Ascending aorta (tissue), 2 donors: ENCODE measurements at regions not wholly inside any gene's neighbourhood (a gene's known extent, or its start where the extent isn't known, plus 50 kb on each side); places are given as distances from the start of the nearest gene placed in this dataset.

ENCODE experiments used
- DNase-seq, 2 donors: peaks; one replicate each; pipeline ENCODE4 v3.0.0-alpha.2; 2019; ENCODE audit warnings: low spot score in 2 of 2
- H3K27ac ChIP-seq, 2 donors: fragments of 200-600 bp; sonication (generic); one replicate each; pipeline ENCODE4 v1.5.1; 2016 to 2017; ENCODE audit warnings: mild to moderate bottlenecking in 1 of 2
- H3K27me3 ChIP-seq: fragments of 200-600 bp; sonication (generic); one replicate; pipeline ENCODE4 v1.5.1; 2017
- H3K36me3 ChIP-seq, 2 donors: fragments of 200-600 bp; sonication (generic); one replicate each; pipeline ENCODE4 v1.5.1; 2016
- H3K4me1 ChIP-seq, 2 donors: fragments of 200-600 bp; sonication (generic); one replicate each; pipeline ENCODE4 v1.5.1; 2016 to 2017; ENCODE audit warnings: mild to moderate bottlenecking in 1 of 2
- H3K4me3 ChIP-seq, 2 donors: fragments of 200-600 bp; sonication (generic); one replicate each; pipeline ENCODE4 v1.5.1; 2016 to 2017; ENCODE audit warnings: mild to moderate bottlenecking in 1 of 2
- H3K9me3 ChIP-seq, 2 donors: fragments of 200-600 bp; sonication (generic); one replicate each; pipeline ENCODE4 v1.5.1; 2016
- intact Hi-C: fragments of 100-400 bp; cut with DNase I; formaldehyde crosslinking; loops from one replicate; pipeline ENCODE4 v1.15.1; 2023
- TF ChIP-seq, protein P1 (sequence below), 3 experiments: fragments of 200-600 bp in 2 of 3; fragments of 450-650 bp in 1 of 3; sonication (generic) in 2 of 3; IDR thresholded peaks; one replicate each; pipeline ENCODE4 v1.5.1; 2016 to 2019; ENCODE audit warnings: antibody characterized with exemption in 3 of 3, mild to moderate bottlenecking in 1 of 3, moderate library complexity in 1 of 3

DNA sequence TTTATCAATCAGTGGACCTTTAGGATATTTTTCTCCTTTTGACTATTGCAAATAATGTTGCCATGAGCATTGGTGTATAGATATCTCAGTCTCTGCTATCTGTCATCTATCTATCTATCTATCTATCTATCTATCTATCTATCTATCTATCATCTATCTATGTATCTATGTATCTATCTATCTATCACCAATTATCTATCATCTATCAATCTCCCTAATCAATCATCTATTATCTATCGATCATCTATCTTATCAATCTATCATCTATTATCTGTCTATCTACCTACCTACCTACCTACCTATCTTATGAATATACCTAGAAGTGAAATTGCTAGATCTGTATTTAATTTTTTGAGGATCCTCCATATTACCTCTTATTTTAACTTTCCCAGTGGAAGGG lies 69.6 kb downstream of the EMX2 start:
- intact Hi-C loops = no loop called here
- no peak for DNase-seq
- TF ChIP-seq, protein P1, sequence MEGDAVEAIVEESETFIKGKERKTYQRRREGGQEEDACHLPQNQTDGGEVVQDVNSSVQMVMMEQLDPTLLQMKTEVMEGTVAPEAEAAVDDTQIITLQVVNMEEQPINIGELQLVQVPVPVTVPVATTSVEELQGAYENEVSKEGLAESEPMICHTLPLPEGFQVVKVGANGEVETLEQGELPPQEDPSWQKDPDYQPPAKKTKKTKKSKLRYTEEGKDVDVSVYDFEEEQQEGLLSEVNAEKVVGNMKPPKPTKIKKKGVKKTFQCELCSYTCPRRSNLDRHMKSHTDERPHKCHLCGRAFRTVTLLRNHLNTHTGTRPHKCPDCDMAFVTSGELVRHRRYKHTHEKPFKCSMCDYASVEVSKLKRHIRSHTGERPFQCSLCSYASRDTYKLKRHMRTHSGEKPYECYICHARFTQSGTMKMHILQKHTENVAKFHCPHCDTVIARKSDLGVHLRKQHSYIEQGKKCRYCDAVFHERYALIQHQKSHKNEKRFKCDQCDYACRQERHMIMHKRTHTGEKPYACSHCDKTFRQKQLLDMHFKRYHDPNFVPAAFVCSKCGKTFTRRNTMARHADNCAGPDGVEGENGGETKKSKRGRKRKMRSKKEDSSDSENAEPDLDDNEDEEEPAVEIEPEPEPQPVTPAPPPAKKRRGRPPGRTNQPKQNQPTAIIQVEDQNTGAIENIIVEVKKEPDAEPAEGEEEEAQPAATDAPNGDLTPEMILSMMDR (IDR thresholded peaks at IDR 0.05) = no peak
- Histone ChIP-seq H3K4me3 (no peak overlapping the region), H3K27me3 (no peaks in the 10 kb centered on the region), H3K4me1 (peaks cover 0 to 6% of the 10 kb centered on the region in 2 donors), H3K36me3 (no peaks in the 10 kb centered on the region), H3K9me3 (no peaks in the 10 kb centered on the region), H3K27ac (no peak overlapping the region)

DNA sequence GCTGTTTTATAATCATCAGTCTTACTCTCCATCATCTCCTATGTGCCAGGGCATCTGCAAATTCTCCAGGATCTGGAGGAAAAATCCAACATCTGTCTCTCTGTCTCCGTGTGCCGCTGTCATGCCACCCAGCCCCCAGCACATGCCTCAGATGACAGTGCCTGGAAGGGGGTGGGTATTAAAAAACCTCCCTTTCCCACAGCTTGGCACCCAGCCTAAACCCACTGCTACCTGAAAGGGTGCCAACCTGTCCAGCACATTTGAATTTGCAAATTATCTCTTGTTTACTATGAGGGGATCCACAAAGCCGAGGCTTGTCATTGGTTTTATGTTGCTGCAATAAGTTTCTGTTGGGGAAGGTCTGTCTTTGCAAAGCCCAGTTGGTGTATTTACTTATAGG lies 73.1 kb downstream of the EMX2 start:
- Histone ChIP-seq H3K9me3 (no peaks in the 10 kb centered on the region), H3K36me3 (no peaks in the 10 kb centered on the region), H3K27ac (no peak overlapping the region), H3K4me1 (no peaks in the 10 kb centered on the region), H3K27me3 (no peaks in the 10 kb centered on the region), H3K4me3 (no peak overlapping the region)
- TF ChIP-seq, protein P1 (IDR thresholded peaks at IDR 0.05) = no peak
- DNase-seq = no peak
- intact Hi-C loops = no loop called here

DNA sequence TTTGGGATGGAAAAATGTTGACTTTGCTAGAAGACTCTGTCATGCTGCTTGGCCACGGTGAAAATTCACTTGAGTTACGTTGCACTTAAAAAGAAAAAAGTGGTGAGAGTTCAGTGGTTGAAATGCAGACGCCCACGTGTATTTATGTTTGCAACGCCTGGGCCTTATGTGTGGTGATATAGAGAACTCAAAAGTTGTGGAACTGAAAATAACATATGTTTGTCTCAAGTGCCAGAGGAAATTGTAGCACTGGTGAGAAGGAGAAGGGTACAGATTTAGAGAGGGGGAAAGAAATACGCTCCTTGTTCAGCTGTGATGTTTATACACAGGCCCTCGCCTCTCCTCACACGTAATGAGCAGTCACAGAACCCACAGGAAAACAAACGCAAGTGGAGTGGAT lies 73.6 kb downstream of the EMX2 start:
- intact Hi-C loops = no loop called here
- no peaks in the 10 kb centered on the region for H3K36me3 ChIP-seq
- no peaks in the 10 kb centered on the region for H3K9me3 ChIP-seq
- H3K4me1 ChIP-seq = no peaks in the 10 kb centered on the region
- H3K4me3 ChIP-seq = no peak overlapping the region
- DNase-seq = no peak
- H3K27ac ChIP-seq = no peak overlapping the region
- no peaks in the 10 kb centered on the region for H3K27me3 ChIP-seq
- TF ChIP-seq, protein P1 (IDR thresholded peaks at IDR 0.05) = no peak

DNA sequence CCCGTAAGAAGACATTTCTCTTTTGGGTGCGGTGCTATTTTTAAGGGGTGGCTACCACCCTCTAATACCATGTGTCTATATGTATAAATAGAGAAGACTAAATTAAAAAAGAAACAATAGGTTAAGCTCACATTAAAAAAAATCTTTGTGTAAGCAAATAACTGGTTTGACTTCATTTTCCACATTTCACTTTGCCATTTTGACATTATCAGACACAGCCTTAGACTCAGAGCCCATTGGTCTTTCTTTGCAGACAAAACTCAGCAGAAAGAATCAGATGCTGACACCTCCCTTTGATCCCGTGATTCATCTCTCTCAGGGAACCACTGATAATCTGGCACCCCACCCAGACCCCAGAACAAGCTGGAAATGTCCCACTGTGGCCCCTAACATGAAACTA lies 74.5 kb downstream of the EMX2 start:
- intact Hi-C loops = no loop called here
- H3K4me3 ChIP-seq = no peak overlapping the region
- no peaks in the 10 kb centered on the region for H3K4me1 ChIP-seq
- no peaks in the 10 kb centered on the region for H3K9me3 ChIP-seq
- no peak overlapping the region for H3K27ac ChIP-seq
- TF ChIP-seq, protein P1 (IDR thresholded peaks at IDR 0.05) = no peak
- no peaks in the 10 kb centered on the region for H3K27me3 ChIP-seq
- no peaks in the 10 kb centered on the region for H3K36me3 ChIP-seq
- no peak for DNase-seq

DNA sequence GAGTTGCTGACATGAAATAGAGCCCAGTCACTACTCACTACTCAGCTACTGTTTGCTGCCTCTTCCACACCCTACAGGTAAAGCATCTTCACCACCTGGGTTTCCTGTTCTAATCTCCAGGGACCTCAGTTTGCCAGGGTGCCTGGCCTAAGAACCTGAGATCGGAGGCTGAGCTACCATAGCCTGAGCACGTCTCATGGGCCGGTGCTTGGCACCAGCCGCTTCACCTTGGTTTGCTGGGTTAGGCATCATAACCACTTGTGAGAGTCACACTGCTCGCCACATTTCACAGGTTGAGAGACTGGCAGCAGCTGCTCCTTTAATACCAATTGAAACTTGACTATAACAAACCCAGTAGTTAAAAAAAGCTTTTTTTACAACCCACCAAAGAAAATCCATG lies 75.1 kb downstream of the EMX2 start:
- TF ChIP-seq, protein P1 (IDR thresholded peaks at IDR 0.05) = no peak
- no peak for DNase-seq
- Histone ChIP-seq H3K36me3 (no peaks in the 10 kb centered on the region), H3K4me1 (no peaks in the 10 kb centered on the region), H3K27ac (no peak overlapping the region), H3K9me3 (no peaks in the 10 kb centered on the region), H3K4me3 (no peak overlapping the region), H3K27me3 (no peaks in the 10 kb centered on the region)
- intact Hi-C loops = no loop called here

DNA sequence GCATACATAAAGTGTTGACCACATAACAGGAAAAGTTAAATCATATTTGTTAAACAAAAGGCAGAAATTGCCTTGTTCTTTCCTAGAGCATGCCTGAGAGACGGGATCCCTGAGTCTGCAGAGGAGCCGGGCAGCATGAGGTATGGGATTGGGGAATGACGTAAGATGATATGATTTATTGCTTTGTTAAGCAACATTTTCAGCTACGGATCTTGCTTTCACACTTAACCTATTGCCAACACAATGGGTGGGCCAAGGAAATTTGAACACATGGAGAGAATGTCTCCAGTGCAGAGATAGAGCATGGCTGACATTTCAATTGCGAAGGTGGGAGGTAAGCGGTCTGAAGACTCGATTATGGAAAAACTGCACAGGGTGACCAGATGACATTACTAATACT lies 76.7 kb downstream of the EMX2 start:
- no peak for DNase-seq
- no peaks in the 10 kb centered on the region for H3K36me3 ChIP-seq
- intact Hi-C loops = no loop called here
- no peaks in the 10 kb centered on the region for H3K9me3 ChIP-seq
- no peak overlapping the region for H3K27ac ChIP-seq
- H3K4me1 ChIP-seq = no peaks in the 10 kb centered on the region
- no peaks in the 10 kb centered on the region for H3K27me3 ChIP-seq
- TF ChIP-seq, protein P1 (IDR thresholded peaks at IDR 0.05) = no peak
- no peak overlapping the region for H3K4me3 ChIP-seq
